ENCODE measurements at regions not wholly inside any gene's neighbourhood (a gene's known extent, or its start where the extent isn't known, plus 50 kb on each side); places are given as distances from the start of the nearest gene placed in this dataset.

DNA sequence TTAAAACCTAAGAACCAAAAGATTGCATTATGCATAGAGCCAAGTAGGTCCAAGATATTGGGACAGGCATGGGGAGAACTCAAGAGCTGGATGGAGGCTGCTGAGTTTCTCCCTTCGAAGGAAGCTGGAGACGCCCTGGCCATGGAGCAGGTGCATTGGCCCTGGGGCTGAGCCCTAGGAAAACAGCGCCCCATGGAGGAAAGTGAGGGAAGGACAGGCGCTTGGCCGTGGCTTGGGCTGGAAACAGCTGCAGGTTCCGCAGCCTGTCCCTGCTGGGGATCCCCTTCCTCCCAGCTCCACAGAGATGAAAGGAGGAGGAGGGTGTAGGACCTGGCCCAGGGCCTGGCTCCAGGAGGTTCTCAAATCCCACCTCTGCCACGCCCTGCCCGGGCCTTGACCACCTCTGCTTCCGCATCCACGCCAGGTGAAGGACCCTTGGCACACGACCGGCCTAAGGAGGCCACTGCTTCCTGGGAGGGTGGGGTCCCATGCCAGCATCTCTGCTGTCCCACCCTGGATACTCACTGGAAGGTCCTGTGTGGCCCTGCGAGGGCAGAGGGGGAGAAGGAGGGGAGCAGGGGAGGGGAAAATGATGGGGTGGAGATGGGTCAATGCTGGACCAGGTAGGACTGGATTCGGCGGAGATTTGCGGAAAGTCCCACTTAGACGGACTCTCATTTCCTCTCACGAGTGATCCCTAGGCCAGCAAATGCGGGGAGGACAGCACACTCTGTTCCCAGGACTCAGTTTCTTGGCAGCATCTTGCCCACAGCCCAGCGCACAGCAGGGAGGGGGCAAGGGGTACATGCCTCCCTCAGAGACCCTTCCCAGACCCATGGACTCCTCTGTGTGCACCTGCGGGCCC, 258.6 kb upstream of the TCERG1L start:
- Histone ChIP-seq H3K18ac (ENCODE audit: insufficient read length, low read depth, low read length) (no peak overlapping the region), H3K23ac (ENCODE audit: insufficient read length, low read depth, low read length) (no peak overlapping the region), H2AFZ (ENCODE audit: low read length) (no peak overlapping the region), H3K79me1 (ENCODE audit: insufficient read depth, low read depth, low read length, poor library complexity, severe bottlenecking) (no peaks in the 10 kb centered on the region), H3K4me2 (ENCODE audit: insufficient read depth, insufficient read length, low read length) (no peak overlapping the region), H2BK15ac (ENCODE audit: low read depth, low read length) (no peak overlapping the region), H3K4me1 (ENCODE audit: insufficient read depth, low read length) (no peaks in the 10 kb centered on the region), H3K27me3 (ENCODE audit: insufficient read depth, low read length) (no peaks in the 10 kb centered on the region), H2AK5ac (ENCODE audit: insufficient read length, low read length) (no peak overlapping the region), H4K5ac (ENCODE audit: insufficient read length, low read depth, low read length) (no peak overlapping the region), H2BK5ac (ENCODE audit: insufficient read length, low read length) (no peak overlapping the region), H3K27ac (ENCODE audit: insufficient read length, low read depth, low read length) (no peak overlapping the region), H3K23me2 (ENCODE audit: insufficient read length, low read depth, low read length, poor library complexity, severe bottlenecking) (no peaks in the 10 kb centered on the region), H3K56ac (ENCODE audit: insufficient read length, low read depth, low read length) (no peak overlapping the region), H2BK120ac (ENCODE audit: low read depth, low read length, poor library complexity, severe bottlenecking) (no peak overlapping the region), H4K20me1 (ENCODE audit: control insufficient read depth, insufficient read depth, insufficient read length) (no peaks in the 10 kb centered on the region), H3K9me3 (ENCODE audit: control insufficient read depth, low read depth, low read length) (no peaks in the 10 kb centered on the region), H3T11ph (ENCODE audit: low read length) (no peak overlapping the region), H2BK20ac (ENCODE audit: low read depth, low read length, poor library complexity, severe bottlenecking) (no peak overlapping the region), H3K4ac (ENCODE audit: low read depth, low read length) (no peak overlapping the region), H3K9ac (ENCODE audit: extremely low read depth, insufficient read length, low read length) (no peak overlapping the region), H2BK12ac (ENCODE audit: insufficient read length, low read depth, low read length) (no peak overlapping the region), H3K14ac (ENCODE audit: insufficient read depth, low read length) (no peak overlapping the region), H4K91ac (ENCODE audit: insufficient read length, low read depth, low read length) (no peak overlapping the region), H3K79me2 (ENCODE audit: insufficient read depth, low read length) (no peaks in the 10 kb centered on the region), H4K8ac (replicated peaks; ENCODE audit: insufficient read length, low read depth, low read length) (no peak overlapping the region)
- Mint-ChIP-seq H3K27ac (no peak overlapping the region; a peak in 1 of 7 replicates), H3K4me1 (0 out of 4 replicates have a peak, but pooled peaks cover 0 to 4% of the 10 kb centered on the region in 2 experiments), H3K9me3 (peaks cover under 1 to 2% of the 10 kb centered on the region in 2 experiments; a peak in 2 of 5 replicates), H3K4me3 (no peak overlapping the region), H3K27me3 (ENCODE audit: low read depth) (no peaks in the 10 kb centered on the region; the same call in 1 of the 2 replicates), H3K36me3 (ENCODE audit: insufficient read depth in 1 of 3, low read depth in 3 of 3) (no peaks in the 10 kb centered on the region)
- TF ChIP-seq CTCF (conservative IDR thresholded peaks at IDR 0.05): peak; percentile 93
- no CpG with 5 or more reads among the region's 21 CpGs for WGBS (ENCODE audit: extremely low coverage, insufficient read length, low lambda C conversion rate)
- DNase-seq: peak; percentile 79
